Breast epithelium (tissue), 3 donors: ENCODE measurements at regions not wholly inside any gene's neighbourhood (a gene's known extent, or its start where the extent isn't known, plus 50 kb on each side); places are given as distances from the start of the nearest gene placed in this dataset.

Source experiments
- POLR2A ChIP-seq: fragments of 450-650 bp; IDR thresholded peaks from one replicate; pipeline ENCODE4 v1.6.1; 2016; ENCODE audit warnings: antibody characterized with exemption, mild to moderate bottlenecking, moderate library complexity
- TF ChIP-seq, protein P1 (sequence below), 3 donors: fragments of 450-650 bp; IDR thresholded peaks; one replicate each; pipeline ENCODE4 v1.5.1; 2016 to 2017; ENCODE audit warnings: antibody characterized with exemption in 3 of 3, mild to moderate bottlenecking in 3 of 3, moderate library complexity in 3 of 3

DNA sequence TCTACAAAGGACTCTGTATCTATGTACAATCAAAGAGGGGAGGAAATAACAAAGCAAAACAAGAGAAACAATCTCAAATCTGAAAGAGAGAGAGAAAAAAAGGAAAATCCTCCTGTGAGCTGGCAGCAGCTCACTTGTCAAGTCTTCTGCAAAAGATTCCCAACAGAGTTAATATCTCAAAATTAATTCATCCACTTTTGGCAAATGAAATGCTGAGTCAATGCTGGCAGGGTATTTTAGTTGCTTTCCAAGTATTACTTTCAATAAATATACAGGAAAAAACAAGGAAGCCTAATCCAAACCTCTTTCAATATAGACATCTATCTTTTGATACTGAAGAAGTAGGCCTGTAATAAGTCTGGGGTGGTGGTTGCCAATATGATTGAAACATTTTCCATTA is 613.9 kb upstream of the NEGR1 start:
- TF ChIP-seq, protein P1, sequence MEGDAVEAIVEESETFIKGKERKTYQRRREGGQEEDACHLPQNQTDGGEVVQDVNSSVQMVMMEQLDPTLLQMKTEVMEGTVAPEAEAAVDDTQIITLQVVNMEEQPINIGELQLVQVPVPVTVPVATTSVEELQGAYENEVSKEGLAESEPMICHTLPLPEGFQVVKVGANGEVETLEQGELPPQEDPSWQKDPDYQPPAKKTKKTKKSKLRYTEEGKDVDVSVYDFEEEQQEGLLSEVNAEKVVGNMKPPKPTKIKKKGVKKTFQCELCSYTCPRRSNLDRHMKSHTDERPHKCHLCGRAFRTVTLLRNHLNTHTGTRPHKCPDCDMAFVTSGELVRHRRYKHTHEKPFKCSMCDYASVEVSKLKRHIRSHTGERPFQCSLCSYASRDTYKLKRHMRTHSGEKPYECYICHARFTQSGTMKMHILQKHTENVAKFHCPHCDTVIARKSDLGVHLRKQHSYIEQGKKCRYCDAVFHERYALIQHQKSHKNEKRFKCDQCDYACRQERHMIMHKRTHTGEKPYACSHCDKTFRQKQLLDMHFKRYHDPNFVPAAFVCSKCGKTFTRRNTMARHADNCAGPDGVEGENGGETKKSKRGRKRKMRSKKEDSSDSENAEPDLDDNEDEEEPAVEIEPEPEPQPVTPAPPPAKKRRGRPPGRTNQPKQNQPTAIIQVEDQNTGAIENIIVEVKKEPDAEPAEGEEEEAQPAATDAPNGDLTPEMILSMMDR (IDR thresholded peaks at IDR 0.05) = no peak
- no peak for TF ChIP-seq POLR2A
